COR-L47 (cell line): ENCODE measurements at regions not wholly inside any gene's neighbourhood (a gene's known extent, or its start where the extent isn't known, plus 50 kb on each side); places are given as distances from the start of the nearest gene placed in this dataset.

Experiments used
- DNase-seq: peaks from one replicate; lab custom pipeline; 2025; lab: John Stamatoyannopoulos, UW

DNA sequence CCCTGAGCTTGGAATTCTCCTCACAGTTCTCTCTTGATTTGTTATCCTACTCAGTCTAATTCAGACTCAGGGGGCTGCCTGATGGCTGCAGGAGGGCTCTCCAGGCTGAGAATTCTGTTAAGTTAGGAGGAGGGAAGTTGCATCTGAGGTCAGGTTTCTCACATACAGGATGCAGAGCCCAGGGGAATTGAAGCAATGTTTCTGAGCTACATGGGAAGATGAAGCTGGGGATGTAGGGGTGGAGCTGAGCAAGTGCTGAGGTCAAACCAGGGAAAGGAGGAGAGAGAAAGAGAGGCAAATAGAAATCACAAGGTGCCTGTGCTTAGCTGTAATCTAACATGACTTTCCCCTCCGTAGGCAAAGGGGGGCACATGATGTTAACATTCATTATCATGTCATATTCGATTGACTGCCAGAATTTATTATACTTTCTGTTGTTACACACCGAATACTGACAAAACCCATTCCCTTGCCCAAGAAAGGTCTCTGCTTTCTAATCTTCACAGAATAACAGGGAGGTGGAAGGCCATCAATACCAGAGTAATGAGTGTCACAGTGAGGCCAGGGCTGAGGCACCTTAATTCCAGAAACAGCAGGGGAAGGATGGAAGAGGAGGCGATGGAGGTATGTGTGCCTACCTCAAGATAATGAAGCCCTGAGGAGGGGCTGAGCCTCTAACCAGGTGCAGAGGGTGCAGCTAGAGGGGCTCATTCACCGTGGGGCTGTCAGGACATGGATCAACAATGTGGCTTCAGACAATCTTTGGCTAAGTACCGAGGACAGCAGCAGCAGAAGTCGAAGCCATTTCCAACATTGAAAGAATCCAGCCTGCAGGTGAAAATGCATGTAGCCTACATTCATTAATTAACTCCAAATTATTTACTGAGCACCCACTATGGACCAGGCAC is 205.4 kb upstream of the SNX19 start:
- DNase-seq, result no peak

DNA sequence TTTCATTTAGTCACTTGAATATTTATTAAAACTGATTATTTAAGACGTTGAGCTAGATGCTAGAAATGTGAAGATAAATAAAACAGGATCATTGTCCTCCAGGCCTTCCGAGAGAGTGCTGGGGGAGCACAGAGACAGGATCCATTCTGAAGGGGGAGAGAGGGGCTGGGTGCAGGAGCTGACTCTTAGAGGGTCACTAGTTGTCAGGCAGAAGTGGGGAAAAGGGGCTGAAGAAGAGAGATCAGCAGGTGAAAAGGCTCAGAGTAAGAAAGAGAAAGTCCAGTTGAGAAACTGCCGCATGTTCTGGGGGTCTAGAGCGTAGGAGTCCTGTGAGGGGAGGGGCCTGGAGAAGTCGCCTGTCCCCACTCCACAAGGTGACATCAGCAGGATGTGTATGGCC is 206.2 kb upstream of the SNX19 start:
- DNase-seq, result no peak

DNA sequence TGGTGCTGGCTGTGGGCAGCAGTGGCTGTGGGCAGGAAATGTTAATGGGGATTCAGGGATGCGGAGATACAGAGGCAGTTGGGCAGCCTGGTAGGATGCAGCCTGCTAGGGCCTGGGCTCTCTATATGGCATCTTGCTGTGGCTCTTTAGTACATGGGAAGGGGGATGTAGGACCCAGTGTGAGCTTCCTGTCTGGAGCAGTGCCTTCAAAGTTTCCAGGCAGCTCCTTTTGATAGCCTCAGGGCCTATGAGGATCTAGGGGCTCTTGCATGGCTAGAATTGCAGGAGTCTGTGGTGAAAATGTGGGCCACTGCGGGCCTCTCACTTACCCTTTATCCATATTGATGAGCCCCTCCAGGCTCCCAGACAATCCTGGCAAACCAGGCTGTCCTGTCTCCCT is 213.2 kb upstream of the SNX19 start:
- DNase-seq, result no peak

DNA sequence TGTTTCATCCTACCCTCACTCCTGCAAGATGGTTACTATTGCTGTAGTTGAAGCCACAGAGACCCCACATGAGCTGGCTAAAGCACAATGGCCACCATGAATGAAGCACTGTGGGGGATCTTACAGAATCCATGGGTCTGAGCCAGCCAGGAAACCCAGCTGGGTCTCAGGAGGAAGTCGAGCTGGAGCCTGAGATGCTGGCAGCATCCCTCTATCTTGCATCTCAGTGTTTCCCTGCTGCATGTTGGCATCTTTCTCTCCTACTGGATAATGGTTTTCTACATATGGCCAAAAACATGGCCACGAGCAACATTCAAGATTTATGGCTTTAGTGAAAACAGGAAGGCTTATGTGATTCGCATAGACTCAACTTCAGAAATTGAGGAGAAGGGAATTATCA is 219.3 kb upstream of the SNX19 start:
- no peak for DNase-seq

DNA sequence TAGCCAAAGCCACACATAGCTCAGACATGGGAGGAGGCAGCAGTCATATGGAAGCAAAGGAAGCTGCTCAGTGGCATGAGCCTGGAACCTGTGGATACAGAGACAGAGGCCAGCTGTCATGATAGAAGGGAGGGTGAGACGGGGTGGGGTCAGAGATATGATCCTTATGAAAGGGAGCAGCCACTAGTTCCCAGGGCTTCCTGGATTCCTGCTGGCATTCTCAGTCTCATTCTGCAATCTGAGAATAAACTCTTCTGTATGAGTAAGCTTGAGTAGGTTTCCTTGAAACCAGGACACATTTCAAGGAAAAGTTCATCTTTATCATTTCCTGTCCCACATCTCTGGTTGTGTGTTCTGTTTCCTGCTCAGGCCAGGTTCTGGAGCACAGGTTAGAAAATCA is 220.2 kb upstream of the SNX19 start:
- no peak for DNase-seq

DNA sequence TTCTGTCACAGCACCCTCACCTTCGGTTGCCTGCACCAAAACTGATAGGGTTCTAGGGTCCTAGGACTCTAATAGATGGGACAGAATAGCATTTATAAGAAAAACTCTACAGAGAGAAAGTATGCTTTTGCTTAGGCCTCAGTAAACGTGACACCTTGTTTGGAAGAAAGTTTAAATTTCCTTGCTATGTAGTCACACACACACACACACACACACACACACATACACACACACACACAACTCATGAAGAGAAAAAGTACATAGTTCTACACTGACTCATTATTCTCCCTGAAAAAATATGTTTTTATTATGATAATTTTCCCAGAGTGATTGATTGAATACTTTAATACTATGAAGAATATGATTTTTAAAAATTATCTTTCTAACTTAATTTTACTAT is 220.8 kb upstream of the SNX19 start:
- no peak for DNase-seq

DNA sequence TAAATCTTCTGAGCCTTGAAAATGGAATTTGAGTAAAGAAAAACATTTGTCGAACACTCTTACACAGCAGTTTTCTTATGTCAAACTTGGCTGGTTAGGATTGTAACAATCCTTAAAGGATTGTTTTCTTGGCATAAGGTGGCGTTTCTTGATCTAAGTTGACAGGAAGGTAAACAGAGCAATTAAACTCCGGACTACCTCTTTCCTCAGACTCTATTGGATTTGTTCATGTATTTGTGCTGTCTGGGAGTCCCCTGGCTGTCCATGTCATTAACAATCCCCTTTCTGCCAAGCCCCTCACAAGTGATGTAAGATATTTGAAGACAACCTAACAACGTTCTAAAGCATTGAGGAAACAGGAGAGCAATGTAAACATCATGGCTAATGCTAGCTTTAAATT is 222.5 kb upstream of the SNX19 start:
- DNase-seq, result no peak

DNA sequence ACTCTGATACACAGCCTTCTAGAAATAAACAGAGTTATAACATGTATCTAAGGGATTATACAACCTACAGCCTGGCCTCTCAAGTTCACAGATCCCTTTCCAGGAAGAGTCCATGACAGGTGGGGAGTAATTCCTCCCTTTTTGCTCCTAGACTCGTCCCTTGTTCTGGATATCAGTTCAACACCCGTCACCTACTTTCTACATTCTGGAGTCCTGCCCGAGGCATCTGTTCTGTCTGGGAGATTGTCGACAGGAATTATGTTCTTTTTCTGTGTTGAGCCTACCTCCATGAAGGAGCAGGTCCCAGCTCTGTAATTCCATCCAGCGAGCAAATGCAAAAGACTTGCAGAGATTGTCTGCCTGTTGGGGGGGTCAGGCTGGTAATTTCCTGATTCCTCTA is 224.6 kb upstream of the NTM start:
- DNase-seq, result no peak

DNA sequence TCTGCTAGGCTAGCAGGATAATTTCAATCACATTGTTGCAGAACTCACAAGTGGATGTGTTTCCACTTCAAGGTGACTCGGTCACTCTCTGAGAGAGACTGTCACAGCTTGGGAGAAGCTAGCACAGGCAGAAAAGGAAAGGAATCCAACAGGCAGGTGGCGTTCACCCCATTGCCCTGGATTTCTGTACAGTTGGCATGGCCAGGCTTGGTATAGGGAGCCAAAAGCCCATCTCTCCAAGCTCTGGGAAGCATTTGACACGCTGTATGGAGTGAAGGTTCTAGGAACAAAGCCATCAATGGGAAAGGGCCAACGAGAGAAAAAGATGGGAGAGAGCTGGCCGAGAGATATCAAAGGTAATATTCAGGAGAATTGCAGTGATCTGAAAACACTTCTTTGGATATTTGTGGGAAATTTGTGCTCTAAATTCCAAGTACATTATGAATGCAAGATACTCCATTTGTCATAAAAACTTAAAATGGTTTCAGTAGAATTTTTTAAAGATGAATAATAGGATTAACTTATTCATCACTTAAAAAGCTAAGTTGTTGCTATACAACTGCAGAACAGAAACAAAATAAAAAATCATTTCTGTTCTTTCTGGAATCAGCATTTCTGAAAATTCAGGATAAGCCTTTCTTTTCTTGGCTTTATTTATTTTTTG is 223.5 kb upstream of the NTM start:
- no peak for DNase-seq

DNA sequence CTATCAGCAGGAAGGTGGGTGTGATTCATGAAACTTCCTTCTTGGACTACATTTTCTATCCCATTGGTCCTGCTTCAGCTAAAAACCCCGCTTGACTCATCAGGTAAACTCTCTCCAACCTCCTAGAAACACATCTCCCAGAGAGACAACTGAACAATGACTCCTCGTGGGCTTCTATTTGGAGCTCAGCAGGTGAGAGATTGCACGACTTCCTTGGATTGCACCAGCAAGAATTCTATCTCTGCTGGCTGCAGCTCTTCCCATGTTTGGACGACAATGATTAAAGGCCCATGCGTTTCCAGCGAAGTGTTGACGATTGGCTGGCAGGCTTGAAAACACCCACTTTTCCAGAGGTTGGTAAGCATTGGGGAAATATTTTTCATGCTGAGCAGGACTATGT is 216.1 kb upstream of the NTM start:
- DNase-seq, result no peak

DNA sequence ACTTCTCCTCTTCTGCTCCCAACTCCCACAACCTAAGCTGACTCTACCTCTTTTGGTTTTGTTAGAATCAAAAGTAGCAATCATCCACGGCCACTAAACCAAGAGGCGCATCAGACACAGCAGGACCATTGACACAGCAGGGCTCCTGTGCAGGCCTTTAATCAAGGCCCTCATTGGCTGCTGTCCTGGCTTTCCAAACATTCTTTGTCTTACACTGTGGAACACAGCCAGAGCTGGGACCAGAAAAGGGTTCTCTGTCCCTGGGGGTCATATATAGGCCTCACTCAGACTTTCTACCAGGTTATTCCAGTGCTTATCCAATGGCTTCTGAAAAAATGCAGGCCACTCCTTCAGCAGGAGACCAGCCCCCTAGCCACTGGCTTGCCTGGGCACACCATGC is 212.7 kb upstream of the NTM start:
- DNase-seq, result no peak

DNA sequence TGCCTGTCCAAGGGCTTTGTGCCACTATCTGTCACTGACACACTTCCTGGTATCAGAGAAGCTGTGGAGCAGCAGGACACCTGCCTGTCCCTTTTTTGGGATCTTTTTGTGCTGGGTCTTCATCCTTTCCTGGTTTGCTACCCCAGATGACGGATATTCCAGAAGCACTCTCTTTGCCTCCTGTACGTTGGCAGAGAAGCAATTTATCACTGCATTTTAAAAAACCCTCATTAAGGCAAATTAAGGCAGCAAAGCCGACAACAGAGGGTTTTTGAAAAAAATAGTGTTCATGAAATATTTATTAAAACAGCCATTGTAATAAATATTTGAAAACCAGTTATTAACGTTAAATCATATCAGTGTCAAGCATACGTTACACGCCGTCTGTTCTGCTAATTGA is 209.6 kb upstream of the NTM start:
- DNase-seq, result no peak

DNA sequence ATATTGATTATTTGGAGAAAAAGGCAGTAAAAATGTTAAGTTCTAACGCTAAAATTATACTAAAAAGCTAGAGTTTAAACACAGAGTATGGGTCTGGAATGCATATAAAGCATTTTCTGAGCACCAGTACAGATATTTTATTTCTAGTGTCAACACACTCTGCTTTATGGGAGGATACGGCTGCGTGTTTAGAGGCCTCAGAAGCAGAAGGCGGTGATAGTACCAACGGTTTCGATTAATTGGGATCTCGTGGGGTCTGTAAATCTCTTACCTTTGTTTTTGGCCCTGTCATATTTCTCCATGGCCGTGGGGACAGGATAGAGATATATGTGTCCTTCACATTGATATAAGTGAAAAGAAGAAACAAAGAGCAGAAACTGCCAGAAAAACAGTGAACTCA is 206.8 kb upstream of the NTM start:
- DNase-seq, result no peak

DNA sequence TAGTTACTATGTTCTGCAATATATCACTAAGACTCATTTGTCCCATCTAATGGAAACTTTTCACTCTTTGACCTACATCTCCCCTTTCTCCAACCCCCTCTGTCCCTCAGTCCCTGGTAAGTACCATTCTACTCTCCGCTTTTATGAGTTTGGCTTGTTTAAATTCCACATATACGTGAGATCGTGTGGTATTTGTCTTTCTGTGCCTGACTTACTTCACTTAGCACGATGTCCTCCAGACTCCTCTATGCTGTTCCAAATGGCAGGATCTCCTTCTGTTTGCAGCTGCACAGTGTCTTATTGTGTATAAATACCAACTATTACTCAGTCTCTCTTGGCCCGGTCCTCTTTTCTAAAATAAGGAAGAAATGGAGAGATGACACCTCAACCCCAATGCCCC is 205.4 kb upstream of the NTM start:
- DNase-seq, result no peak

DNA sequence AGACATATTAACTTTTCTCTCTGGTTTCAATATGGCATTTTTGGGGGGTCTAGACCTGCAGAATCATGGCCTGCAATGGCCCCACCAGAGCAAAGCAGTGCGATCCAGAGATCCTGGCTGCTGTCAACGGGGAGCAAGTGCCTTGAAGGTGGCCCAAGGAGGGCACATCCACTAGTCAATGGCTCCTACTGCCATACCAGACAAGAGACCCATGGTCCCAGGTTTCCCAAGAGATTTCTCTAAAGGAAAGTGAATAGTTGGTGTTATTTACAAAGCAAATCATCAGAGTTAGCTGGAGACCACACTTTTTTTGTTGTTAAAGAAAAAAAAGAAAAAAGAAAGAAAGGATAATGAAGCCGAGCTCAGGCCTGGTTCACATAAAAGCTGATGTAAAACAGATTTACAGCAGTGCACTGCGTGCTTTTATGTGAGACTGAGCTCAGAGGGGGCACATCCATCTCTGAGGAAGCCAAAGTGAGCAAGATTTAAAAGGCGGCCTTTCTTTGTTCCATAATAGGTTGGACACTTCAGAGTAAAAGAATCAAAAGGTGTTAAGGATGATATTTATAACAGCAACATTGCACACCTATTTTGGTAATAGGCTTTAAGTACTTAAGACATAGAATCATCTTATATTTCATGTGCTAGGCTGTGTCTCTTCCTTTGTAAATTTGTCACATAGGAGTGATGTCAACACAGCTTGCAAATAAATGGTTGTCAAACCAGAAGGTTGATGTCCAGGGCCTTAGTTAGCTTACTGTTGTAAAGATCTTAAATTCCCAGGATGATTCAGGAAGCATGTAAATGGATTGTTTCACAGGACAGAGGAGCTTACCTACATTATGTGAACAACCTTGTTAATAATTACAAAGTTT is 201.3 kb upstream of the NTM start:
- DNase-seq, result no peak

DNA sequence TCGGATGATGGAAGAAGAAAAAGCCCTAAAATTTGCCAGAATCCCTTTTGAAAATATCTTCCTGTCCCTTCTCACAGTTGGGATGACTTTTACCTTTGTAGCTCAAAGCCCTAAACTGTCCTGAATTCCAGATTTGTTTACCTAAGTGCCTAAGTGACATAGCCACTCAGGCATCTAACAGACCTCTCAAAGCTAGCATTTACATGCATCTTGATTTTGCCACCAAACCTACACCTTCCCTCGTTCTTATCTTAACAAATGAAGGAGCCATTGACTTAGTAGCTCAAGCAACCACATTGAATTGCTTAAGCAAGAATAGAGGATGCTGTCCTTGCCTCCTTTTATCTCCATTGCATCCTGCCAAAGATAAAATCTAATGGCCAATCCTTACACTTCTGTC is 198.4 kb upstream of the NTM start:
- DNase-seq, result no peak

DNA sequence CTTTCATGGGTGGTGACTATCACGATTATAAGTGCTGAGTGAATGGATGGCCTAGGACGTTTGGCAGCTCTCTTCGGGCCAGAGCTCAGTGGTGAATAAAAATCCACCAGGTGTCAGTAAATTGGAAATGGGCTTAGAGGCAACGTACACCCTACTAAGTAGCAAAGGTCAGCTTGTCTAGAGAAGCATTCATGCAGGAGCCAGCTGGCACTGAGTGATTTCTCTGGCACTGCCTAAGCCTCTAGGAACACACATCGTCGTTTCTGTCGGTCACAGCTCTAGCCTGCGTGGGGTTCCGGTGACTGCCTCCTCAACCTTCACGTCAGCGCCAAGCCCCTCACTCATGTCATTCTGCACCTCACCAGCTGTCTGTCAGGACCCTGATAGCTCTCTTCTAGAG is 192.4 kb upstream of the NTM start:
- no peak for DNase-seq

DNA sequence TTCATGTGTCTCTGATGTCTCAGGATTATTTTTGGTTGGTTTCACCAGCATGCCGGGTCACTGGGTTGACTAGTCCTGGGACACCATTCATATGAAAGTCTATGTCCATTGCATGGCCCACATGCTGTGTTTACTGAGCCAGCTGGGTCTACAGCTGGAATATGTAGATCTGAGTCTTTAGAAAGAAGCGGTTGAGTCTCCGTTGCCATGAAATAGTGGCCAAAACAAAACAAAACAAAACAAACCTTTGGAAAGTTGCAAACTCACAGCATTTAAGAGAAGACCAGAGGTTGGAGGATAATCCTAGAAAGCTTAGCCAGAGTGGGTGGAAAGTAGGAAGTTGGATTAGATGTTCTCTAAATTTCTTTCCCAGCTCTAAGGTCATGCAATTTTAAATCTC is 191.8 kb upstream of the NTM start:
- no peak for DNase-seq

DNA sequence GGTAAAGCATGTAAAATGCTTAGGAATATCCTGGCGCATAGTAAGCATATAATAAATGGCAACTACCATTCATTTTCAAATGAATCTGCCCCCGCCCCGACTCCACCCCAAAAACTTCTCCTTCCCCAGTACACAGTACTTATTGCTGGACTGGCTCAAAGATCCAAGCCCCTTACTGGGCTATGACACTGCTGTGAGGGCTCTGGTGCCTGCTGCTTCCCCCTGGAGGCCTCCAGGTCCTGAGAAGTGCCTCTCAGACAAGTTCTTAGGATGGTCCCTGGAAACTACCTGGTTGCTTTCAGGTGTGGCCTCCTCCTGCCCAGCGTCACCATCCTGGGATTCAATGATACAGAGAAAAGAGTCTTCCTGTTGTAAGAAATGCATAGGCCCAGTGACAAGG is 190.6 kb upstream of the NTM start:
- DNase-seq, result no peak

DNA sequence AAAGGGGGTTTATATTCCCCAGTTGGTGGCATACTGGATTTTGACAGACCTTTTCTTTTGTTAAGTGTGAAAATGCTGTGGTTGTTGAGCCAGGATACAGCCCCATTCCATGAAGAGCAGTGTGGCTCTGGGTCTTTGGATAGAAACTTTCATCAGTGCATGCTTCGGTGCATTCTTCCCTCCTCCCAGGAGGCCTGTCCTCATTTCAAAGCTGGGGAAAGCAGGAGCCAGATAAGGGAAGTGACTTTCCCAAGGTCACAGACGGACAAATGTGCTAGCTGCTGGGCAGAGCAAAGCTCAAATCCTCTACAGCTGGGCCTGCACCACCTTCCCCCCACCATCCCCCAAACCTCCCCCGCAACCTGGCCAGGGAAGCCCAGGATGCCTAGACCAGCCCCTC is 184.5 kb upstream of the NTM start:
- no peak for DNase-seq

DNA sequence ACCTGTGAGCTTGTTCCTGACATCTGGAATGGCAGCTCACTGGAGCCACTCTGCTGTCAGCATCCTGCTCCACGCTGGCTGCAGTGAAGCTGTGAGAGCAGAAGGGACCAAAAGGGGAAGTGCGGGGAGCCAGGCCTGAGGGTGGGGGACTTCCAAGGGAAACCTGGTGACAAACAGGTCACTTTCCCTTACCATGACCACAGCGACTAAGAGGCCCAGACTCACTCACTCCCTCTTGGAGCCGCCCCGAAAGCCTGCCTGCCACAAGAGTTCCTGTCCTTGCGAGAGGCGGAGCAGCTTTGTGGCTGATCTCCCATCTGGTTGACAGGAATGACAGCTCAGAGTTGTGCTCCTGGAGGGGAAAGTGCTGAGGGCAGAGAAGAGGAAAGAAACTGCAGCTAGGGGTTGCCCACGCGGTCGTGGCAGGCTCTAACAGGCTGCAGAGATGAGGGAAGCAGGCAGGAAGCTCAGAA is 183.8 kb upstream of the NTM start:
- no peak for DNase-seq

DNA sequence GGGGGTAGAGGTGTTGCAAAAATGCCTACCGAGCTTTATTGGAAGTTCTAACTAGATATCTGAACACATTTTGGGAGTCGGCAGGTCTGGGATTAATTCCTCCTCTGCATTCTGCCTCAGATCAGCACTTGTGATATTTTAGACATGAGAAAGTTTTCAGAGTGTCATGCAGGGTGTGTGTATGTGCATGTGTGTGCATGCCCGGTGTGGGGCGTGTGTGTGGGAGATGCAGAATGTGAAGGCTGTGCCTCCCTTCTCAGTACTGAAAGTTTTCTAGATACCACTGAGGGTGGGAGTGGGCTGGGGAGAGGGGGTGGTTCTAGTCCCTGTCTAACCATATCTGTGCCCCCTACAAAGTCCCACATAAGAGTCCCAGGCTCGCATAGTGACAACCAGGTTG is 180.0 kb upstream of the NTM start:
- DNase-seq, result no peak

DNA sequence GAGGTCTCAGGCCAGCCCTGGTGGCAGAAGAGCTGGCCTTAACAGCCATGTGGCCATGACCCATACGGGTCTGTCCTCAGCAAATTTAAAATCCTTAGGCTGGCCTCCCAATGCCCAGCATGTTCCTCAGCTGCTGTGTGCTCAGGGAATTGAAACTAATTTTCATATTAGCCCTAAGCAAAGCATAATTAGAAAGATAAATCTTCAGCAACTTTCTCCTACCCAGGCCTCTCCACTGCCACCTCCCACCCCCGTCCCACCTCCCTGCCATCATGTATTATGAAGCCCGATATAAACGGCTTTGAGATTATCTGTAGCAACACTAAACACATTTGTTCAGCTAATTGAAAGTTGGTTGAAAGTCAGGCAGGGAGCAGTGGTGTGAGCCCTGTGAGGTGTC is 178.8 kb upstream of the NTM start:
- DNase-seq, result no peak
